GM03348 (cell line): ENCODE measurements at regions not wholly inside any gene's neighbourhood (a gene's known extent, or its start where the extent isn't known, plus 50 kb on each side); places are given as distances from the start of the nearest gene placed in this dataset.

Experiments
- DNase-seq: peaks from one replicate; pipeline ENCODE4 v3.0.0; 2012; ENCODE audit warnings: low spot score

GRCh38 chr3:28901018-28901417 is 379.9 kb upstream of the RBMS3 start:
- DNase-seq, result peak; percentile 19

- no peak for DNase-seq
Observed at GRCh38 chr3:28903171-28903601, 377.7 kb upstream of the RBMS3 start.

- DNase-seq, result no peak
Observed at GRCh38 chr3:28905798-28906197, 375.1 kb upstream of the RBMS3 start.

GRCh38 chr3:28906561-28907310 is 374.1 kb upstream of the RBMS3 start:
- DNase-seq, result no peak

DNA sequence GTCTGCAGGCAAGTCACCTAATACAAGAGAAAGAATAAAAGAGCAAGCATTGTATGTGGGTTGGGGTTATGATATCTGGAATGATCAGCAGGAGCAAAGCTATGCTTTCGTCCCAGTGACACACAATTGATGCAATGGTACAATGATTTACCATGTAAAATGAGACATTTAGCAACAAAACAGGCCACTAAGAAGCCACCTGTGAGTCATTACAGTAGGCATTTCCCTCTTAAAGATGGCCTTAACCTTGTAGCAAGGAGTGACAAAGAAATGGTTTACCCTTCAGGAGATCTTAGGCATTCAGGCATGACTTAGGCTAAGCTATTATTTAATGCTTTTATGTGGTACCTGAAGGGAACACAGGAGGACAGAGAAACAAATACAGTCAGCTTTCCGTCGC is 373.3 kb upstream of the RBMS3 start:
- DNase-seq, result no peak

DNA sequence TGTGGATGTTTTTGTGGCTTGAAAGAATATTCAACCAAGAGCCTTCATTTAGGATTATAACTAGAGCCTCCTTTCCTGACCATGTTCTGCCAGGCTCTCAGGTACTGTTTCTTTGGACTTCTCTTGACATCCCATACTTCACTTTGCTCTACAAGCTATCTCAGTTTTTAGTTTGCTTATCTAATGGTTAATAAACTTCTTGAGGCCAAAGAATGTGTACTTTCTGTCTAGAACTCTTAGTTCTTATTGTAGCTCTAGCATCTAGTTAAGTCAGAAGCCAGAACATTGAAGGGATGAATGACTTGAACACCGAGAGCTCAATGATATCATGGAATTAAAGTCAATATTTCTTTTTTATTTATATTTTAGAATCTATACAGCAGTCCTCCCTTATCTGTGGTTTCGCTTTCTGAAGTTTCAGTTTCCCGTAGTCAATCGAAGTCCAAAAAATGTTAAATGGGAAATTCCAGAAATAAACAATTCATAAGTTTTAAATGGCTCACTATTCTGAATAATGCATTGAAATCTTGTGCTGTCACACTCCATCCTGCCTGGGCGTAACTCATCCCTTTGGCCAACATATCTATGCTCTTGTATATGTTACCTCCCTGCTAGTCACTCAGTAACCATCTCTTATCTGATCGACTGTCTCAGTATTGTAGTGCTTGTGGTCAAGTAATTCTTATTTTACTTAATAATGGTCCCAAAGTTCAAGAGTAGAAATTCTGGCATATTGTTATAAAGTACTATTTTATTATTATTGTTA is 368.6 kb upstream of the RBMS3 start:
- no peak for DNase-seq

- peak; percentile 6 for DNase-seq
Observed at GRCh38 chr3:28915741-28916500, 364.9 kb upstream of the RBMS3 start.

GRCh38 chr3:28916713-28917499 is 364.0 kb upstream of the RBMS3 start:
- DNase-seq, result peak; percentile 69

DNA sequence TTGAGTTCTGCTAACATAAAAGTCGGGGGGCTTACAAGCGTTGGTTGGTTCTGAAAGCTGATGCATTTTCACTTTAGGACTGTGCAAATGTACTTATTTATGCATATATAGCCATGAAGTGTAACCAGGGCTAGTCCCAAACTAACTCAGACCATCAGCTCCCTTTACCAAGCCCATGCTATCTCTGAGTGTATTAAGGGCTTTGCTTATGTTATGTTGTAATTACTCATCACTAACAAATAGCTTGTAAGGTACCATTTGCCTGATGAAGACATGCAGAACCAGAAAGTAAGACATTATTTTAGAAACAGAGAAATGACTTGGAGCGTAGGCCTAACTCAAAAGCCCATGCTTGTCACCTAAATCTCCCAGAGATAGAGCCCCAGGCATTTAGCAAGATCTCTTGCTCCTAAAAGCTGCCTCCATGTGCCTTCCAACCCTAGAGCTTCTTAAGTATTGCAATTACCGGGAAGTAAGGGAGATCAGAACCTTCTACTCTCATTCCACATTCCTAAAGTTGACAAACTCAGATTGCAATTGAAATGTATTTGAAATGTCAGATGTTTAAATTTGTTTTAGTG is 362.9 kb upstream of the RBMS3 start:
- no peak for DNase-seq

- no peak for DNase-seq
Observed at GRCh38 chr3:28922376-28922775, 358.5 kb upstream of the RBMS3 start.

DNA sequence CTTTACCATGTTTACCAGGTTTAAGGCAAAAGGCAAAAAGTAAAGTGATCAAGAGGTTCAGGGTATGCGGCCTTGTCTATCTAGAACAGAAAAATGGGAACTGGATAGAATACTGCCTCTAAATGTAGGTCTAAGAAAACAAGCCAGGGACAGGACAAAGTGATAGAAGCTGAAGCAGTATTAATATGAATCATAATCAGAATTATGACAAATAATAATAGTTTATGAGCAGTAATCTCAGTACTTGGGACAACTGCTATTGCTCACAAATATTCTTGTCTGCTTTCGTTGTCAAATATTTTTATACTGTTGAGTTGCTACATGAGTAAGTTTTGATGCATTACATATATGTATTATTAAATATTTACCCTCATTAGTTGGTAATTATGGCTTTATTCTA is 356.9 kb upstream of the RBMS3 start:
- no peak for DNase-seq

- DNase-seq, result peak; percentile 20
Observed at GRCh38 chr3:28924744-28925360, 356.0 kb upstream of the RBMS3 start.

GRCh38 chr3:28933337-28933736 is 347.5 kb upstream of the RBMS3 start:
- DNase-seq, result no peak

- no peak for DNase-seq
Observed at GRCh38 chr3:28934126-28934813, 346.6 kb upstream of the RBMS3 start.

DNA sequence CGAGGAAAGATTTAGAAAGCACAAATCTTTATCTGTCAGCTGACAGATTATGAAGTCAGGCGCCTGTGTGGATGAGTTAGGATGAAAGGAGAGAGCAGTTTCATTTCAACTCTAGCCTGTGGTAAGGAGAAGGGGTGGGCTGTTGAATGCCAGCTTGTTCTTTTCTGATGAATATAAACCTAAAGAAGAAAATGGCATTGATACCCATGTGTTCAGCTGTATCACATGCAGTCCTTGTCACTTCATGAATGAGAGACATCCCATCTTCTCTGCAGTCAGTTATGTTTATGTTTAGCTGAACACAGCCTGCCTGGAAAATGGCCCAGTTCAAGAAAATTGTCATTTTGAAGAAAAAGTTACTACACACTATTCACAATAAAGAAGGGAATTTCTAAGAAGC is 345.7 kb upstream of the RBMS3 start:
- DNase-seq, result no peak

DNA sequence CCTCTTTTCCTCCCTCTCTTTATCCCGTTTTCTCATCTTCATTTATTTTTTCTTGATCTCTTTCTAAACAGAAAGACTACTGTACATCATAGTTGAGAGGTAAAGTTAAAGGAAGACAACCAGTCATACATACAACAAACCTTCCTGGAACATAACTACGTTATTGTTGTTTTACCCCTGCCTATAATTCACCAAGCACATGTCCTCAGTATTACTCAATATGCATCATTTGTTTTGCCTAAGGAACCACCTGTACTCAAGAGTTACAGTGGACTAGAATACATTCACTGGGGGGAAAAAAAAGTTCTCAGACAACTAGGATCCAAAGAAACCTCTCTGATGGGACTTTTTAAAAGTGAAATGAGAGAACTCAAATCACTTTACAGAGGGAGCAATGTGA is 344.7 kb upstream of the RBMS3 start:
- no peak for DNase-seq

GRCh38 chr3:28940530-28940929 is 340.3 kb upstream of the RBMS3 start:
- DNase-seq, result peak; percentile 75

DNA sequence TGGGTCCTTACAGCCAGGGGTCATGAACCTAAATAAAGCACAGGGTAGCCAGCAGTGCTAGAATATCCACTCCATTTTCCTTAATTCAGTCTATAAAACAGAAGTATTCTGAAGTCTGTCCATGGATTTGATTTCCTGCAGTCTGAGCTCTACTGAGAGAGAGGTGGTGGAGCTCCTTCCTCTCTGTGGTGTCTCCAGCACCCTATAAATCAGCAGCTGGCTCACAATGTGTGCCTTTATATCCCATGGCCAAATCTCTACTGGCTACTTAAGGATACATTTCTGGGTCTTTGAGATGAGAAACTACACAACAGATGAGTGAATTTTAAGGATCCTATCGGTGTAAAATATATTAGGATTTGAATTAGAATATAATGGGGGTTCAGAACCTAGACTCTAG is 339.9 kb upstream of the RBMS3 start:
- DNase-seq, result no peak

GRCh38 chr3:28947061-28947460 is 333.8 kb upstream of the RBMS3 start:
- DNase-seq, result no peak

DNA sequence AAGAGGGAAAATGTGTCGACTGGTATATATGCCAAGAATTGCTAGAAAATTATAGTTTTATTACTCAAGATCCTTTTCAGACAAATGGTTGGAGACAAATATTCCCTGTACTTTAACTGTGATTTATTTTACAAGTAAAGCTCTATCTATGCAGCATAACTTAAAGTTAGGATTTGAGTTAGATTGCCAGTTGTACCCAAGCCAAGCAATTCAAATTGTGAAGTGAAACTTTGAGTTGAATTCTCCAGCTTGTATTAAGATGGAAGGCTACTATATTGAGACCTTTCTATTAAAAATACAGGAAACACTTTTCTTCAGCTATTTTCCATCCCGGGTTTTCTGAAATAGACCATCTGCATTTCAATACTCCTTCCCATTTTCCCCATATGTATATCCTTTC is 333.1 kb upstream of the RBMS3 start:
- DNase-seq, result no peak

- no peak for DNase-seq
Observed at GRCh38 chr3:28948685-28949084, 332.2 kb upstream of the RBMS3 start.
